ENCODE measurements at regions not wholly inside any gene's neighbourhood (a gene's known extent, or its start where the extent isn't known, plus 50 kb on each side); places are given as distances from the start of the nearest gene placed in this dataset.
"Not testable (repeated sequence)": the region's sequence is repeated elsewhere in the genome, so short reads cannot be mapped to it uniquely, and the experiment has no call there.

GRCh38 chr5:108505608-108506007, 123.7 kb upstream of the FBXL17 start:
- no peak for TF ChIP-seq CTCF (IDR thresholded peaks at IDR 0.05)
- no peak for TF ChIP-seq POLR2A (IDR thresholded peaks at IDR 0.05)
- 43 to 51% (median 46%) methylated on average over 2 of the region's 2 CpGs for WGBS, 4 donors
- no peaks in the 10 kb centered on the region for H3K27me3 ChIP-seq
- H3K4me1 ChIP-seq (replicated peaks in 1 of 2), result no peaks in the 10 kb centered on the region
- DNase-seq, result no peak
- no peaks in the 10 kb centered on the region for H3K9me3 ChIP-seq (replicated peaks in 1 of 3)
- no peak overlapping the region for H3K27ac ChIP-seq
- intact Hi-C loops (cut with DNase I), result no loop called here
- H3K36me3 ChIP-seq (replicated peaks in 1 of 2), result no peaks in the 10 kb centered on the region
- H3K4me3 ChIP-seq, result no peak overlapping the region

- 80 to 97% (median 91%) methylated on average over 1 of the region's 1 CpG for WGBS, 4 donors
- H3K4me3 ChIP-seq, result no peak overlapping the region
- intact Hi-C loops (cut with DNase I), result no loop called here
- DNase-seq, result no peak
- no peaks in the 10 kb centered on the region for H3K27me3 ChIP-seq
- H3K36me3 ChIP-seq (replicated peaks in 1 of 2), result no peaks in the 10 kb centered on the region
- TF ChIP-seq POLR2A (IDR thresholded peaks at IDR 0.05) (no peak), CTCF (IDR thresholded peaks at IDR 0.05) (no peak)
- no peaks in the 10 kb centered on the region for H3K4me1 ChIP-seq (replicated peaks in 1 of 2)
- H3K9me3 ChIP-seq (replicated peaks in 1 of 3), result no peaks in the 10 kb centered on the region
- H3K27ac ChIP-seq, result no peak overlapping the region
These were observed 123.1 kb upstream of the FBXL17 start for GRCh38 chr5:108504974-108505373.

GRCh38 chr5:108503986-108504385, 122.1 kb upstream of the FBXL17 start:
- 66 to 77% (median 75%) methylated on average over 2 of the region's 2 CpGs for WGBS, 4 donors
- H3K27ac ChIP-seq, result no peak overlapping the region
- no peaks in the 10 kb centered on the region for H3K4me1 ChIP-seq (replicated peaks in 1 of 2)
- no peak for DNase-seq
- H3K36me3 ChIP-seq (replicated peaks in 1 of 2), result no peaks in the 10 kb centered on the region
- no peaks in the 10 kb centered on the region for H3K9me3 ChIP-seq (replicated peaks in 1 of 3)
- no peaks in the 10 kb centered on the region for H3K27me3 ChIP-seq
- no peak for TF ChIP-seq CTCF (IDR thresholded peaks at IDR 0.05)
- no peak for TF ChIP-seq POLR2A (IDR thresholded peaks at IDR 0.05)
- no peak overlapping the region for H3K4me3 ChIP-seq
- intact Hi-C loops (cut with DNase I), result no loop called here

GRCh38 chr5:108495615-108496014, 113.7 kb upstream of the FBXL17 start:
- H3K4me3 ChIP-seq; H3K9me3 ChIP-seq (replicated peaks in 1 of 3); H3K4me1 ChIP-seq (replicated peaks in 1 of 2); intact Hi-C loops (cut with DNase I); H3K27me3 ChIP-seq; H3K36me3 ChIP-seq (replicated peaks in 1 of 2); H3K27ac ChIP-seq; DNase-seq: not testable (repeated sequence)
- 73 to 94% (median 87%) methylated on average over 3 of the region's 3 CpGs for WGBS, 4 donors

GRCh38 chr5:108487951-108488350, 106.1 kb upstream of the FBXL17 start:
- H3K4me3 ChIP-seq, result no peak overlapping the region
- no peaks in the 10 kb centered on the region for H3K4me1 ChIP-seq (replicated peaks in 1 of 2)
- intact Hi-C loops (cut with DNase I), result no loop called here
- no peaks in the 10 kb centered on the region for H3K9me3 ChIP-seq (replicated peaks in 1 of 3)
- WGBS, 4 donors, result 44 to 60% (median 47%) methylated on average over 3 of the region's 3 CpGs
- H3K27ac ChIP-seq, result no peak overlapping the region
- no peaks in the 10 kb centered on the region for H3K36me3 ChIP-seq (replicated peaks in 1 of 2)
- H3K27me3 ChIP-seq, result no peaks in the 10 kb centered on the region
- no peak for TF ChIP-seq POLR2A (IDR thresholded peaks at IDR 0.05)
- no peak for TF ChIP-seq CTCF (IDR thresholded peaks at IDR 0.05)
- no peak for DNase-seq
